NCI-H1436 (cell line): ENCODE measurements at regions not wholly inside any gene's neighbourhood (a gene's known extent, or its start where the extent isn't known, plus 50 kb on each side); places are given as distances from the start of the nearest gene placed in this dataset.
"Not testable (repeated sequence)": the region's sequence is repeated elsewhere in the genome, so short reads cannot be mapped to it uniquely, and the experiment has no call there.

Experiments
- DNase-seq: peaks from one replicate; lab custom pipeline; 2025; lab: John Stamatoyannopoulos, UW

GRCh38 chr5:126236994-126237393 lies 186.2 kb upstream of the GRAMD2B start:
- no peak for DNase-seq

GRCh38 chr5:126248611-126249010 lies 174.6 kb upstream of the GRAMD2B start:
- DNase-seq, result no peak

- DNase-seq, result no peak
These were observed 172.2 kb upstream of the GRAMD2B start for GRCh38 chr5:126251024-126251423.

GRCh38 chr5:126253406-126253805 lies 169.8 kb upstream of the GRAMD2B start:
- no peak for DNase-seq

- DNase-seq, result no peak
These were observed 159.5 kb upstream of the GRAMD2B start for GRCh38 chr5:126263591-126264184.

GRCh38 chr5:126265917-126266316 lies 157.3 kb upstream of the GRAMD2B start:
- no peak for DNase-seq

- DNase-seq, result no peak
These were observed 155.8 kb upstream of the GRAMD2B start for GRCh38 chr5:126267438-126267837.

GRCh38 chr5:126268697-126269315 lies 154.4 kb upstream of the GRAMD2B start:
- no peak for DNase-seq

- no peak for DNase-seq
These were observed 153.7 kb upstream of the GRAMD2B start for GRCh38 chr5:126269511-126269910.

GRCh38 chr5:126271141-126271540 lies 152.1 kb upstream of the GRAMD2B start:
- no peak for DNase-seq

- DNase-seq, result no peak
These were observed 149.0 kb upstream of the GRAMD2B start for GRCh38 chr5:126274076-126274762.

GRCh38 chr5:126274763-126275125 lies 148.5 kb upstream of the GRAMD2B start:
- DNase-seq, result no peak

GRCh38 chr5:126277762-126278161 lies 145.4 kb upstream of the GRAMD2B start:
- DNase-seq, result no peak

GRCh38 chr5:126280343-126280742 lies 142.9 kb upstream of the GRAMD2B start:
- no peak for DNase-seq

GRCh38 chr5:126280846-126281245 lies 142.4 kb upstream of the GRAMD2B start:
- no peak for DNase-seq

GRCh38 chr5:126284977-126285696 lies 138.1 kb upstream of the GRAMD2B start:
- DNase-seq, result no peak

- DNase-seq, result not testable (repeated sequence)
These were observed 127.1 kb upstream of the GRAMD2B start for GRCh38 chr5:126296121-126296520.

- no peak for DNase-seq
These were observed 122.9 kb upstream of the GRAMD2B start for GRCh38 chr5:126300293-126300692.

- no peak for DNase-seq
These were observed 122.2 kb upstream of the GRAMD2B start for GRCh38 chr5:126301056-126301455.

- no peak for DNase-seq
These were observed 113.3 kb upstream of the GRAMD2B start for GRCh38 chr5:126309860-126310259.

- no peak for DNase-seq
These were observed 111.4 kb upstream of the GRAMD2B start for GRCh38 chr5:126311766-126312165.

GRCh38 chr5:126315341-126315740 lies 107.9 kb upstream of the GRAMD2B start:
- no peak for DNase-seq

- no peak for DNase-seq
These were observed 90.9 kb upstream of the GRAMD2B start for GRCh38 chr5:126332326-126332725.
